Hindlimb muscle (tissue), 1 donor: ENCODE measurements at regions not wholly inside any gene's neighbourhood (a gene's known extent, or its start where the extent isn't known, plus 50 kb on each side); places are given as distances from the start of the nearest gene placed in this dataset.

Experiments used
- DNase-seq: peaks from one replicate; pipeline ENCODE4 v3.0.0-alpha.2; 2013

- no peak for DNase-seq
Measured at GRCh38 chr3:56862352-56863062, 60.8 kb upstream of the ARHGEF3 start.

GRCh38 chr3:56861511-56861910 lies 59.8 kb upstream of the ARHGEF3 start:
- DNase-seq = no peak

- DNase-seq = no peak
Measured at GRCh38 chr3:56860939-56861338, 59.2 kb upstream of the ARHGEF3 start.

- DNase-seq = no peak
Measured at GRCh38 chr3:56860351-56860750, 58.6 kb upstream of the ARHGEF3 start.

- DNase-seq = no peak
Measured at GRCh38 chr3:56858331-56858730, 56.6 kb upstream of the ARHGEF3 start.

- no peak for DNase-seq
Measured at GRCh38 chr3:56857178-56857577, 55.4 kb upstream of the ARHGEF3 start.

- no peak for DNase-seq
Measured at GRCh38 chr3:56856752-56857151, 55.0 kb upstream of the ARHGEF3 start.

- no peak for DNase-seq
Measured at GRCh38 chr3:56855856-56856512, 54.2 kb upstream of the ARHGEF3 start.

- no peak for DNase-seq
Measured at GRCh38 chr3:56854856-56855611, 53.3 kb upstream of the ARHGEF3 start.

- no peak for DNase-seq
Measured at GRCh38 chr3:56851966-56852884, 50.5 kb upstream of the ARHGEF3 start.
